ENCODE measurements at regions not wholly inside any gene's neighbourhood (a gene's known extent, or its start where the extent isn't known, plus 50 kb on each side); places are given as distances from the start of the nearest gene placed in this dataset.

GRCh38 chr3:182178488-182179200 lies 466.9 kb downstream of the SOX2 start:
- Histone ChIP-seq H2BK15ac (ENCODE audit: low read depth, poor library complexity, severe bottlenecking) (no peak overlapping the region), H3K14ac (ENCODE audit: low read length in 2 of 2) (no peak overlapping the region), H3K9me3 (ENCODE audit: control insufficient read depth, low read length) (no peaks in the 10 kb centered on the region), H3K36me3 (ENCODE audit: control insufficient read depth in 1 of 2, insufficient read depth in 2 of 2, low read depth in 1 of 2, low read length in 2 of 2) (no peaks in the 10 kb centered on the region), H2BK5ac (ENCODE audit: low read depth, low read length, poor library complexity, severe bottlenecking) (no peak overlapping the region), H3K4ac (ENCODE audit: low read depth in 1 of 2, low read length in 2 of 2) (no peak overlapping the region), H3K27me3 (ENCODE audit: control insufficient read depth in 1 of 2, insufficient read depth in 1 of 2, low read length in 2 of 2) (no peaks in the 10 kb centered on the region), H2AK5ac (ENCODE audit: low read length, severe bottlenecking) (no peak overlapping the region), H4K91ac (ENCODE audit: low read length) (no peak overlapping the region), H2BK12ac (ENCODE audit: low read length in 2 of 2) (no peak overlapping the region), H3K4me3 (ENCODE audit: insufficient read depth in 1 of 2, low read depth in 1 of 2, low read length in 2 of 2) (no peak overlapping the region), H3K18ac (ENCODE audit: low read depth in 1 of 2, low read length in 2 of 2) (no peak overlapping the region), H3K4me1 (ENCODE audit: control insufficient read depth, insufficient read depth, low read depth, low read length) (peaks cover 2% of the 10 kb centered on the region), H2AFZ (ENCODE audit: low read depth, low read length) (no peak overlapping the region), H3K23ac (ENCODE audit: low read length in 2 of 2) (no peak overlapping the region), H3K4me2 (ENCODE audit: low read length, poor library complexity, severe bottlenecking) (no peak overlapping the region), H3K79me1 (replicated peaks; ENCODE audit: low read length, poor library complexity, severe bottlenecking) (no peaks in the 10 kb centered on the region), H3K27ac (ENCODE audit: low read length, poor library complexity, severe bottlenecking) (no peak overlapping the region), H3K9ac (ENCODE audit: low read length) (no peak overlapping the region), H4K8ac (ENCODE audit: low read length) (no peak overlapping the region), H2BK120ac (ENCODE audit: low read depth, low read length) (no peak overlapping the region)
- DNase-seq, result no peak
- 83% methylated on average over 4 of the region's 5 CpGs for WGBS

- Histone ChIP-seq H2BK5ac (ENCODE audit: low read depth, low read length, poor library complexity, severe bottlenecking) (no peak overlapping the region), H2BK12ac (ENCODE audit: low read length in 2 of 2) (no peak overlapping the region), H3K4me2 (ENCODE audit: low read length, poor library complexity, severe bottlenecking) (no peak overlapping the region), H2AFZ (ENCODE audit: low read depth, low read length) (no peak overlapping the region), H4K8ac (ENCODE audit: low read length) (no peak overlapping the region), H2BK15ac (ENCODE audit: low read depth, poor library complexity, severe bottlenecking) (no peak overlapping the region), H3K9me3 (ENCODE audit: control insufficient read depth, low read length) (no peaks in the 10 kb centered on the region), H2BK120ac (ENCODE audit: low read depth, low read length) (no peak overlapping the region), H3K36me3 (ENCODE audit: control insufficient read depth in 1 of 2, insufficient read depth in 2 of 2, low read depth in 1 of 2, low read length in 2 of 2) (no peaks in the 10 kb centered on the region), H3K4me1 (ENCODE audit: control insufficient read depth, insufficient read depth, low read depth, low read length) (peaks cover 2% of the 10 kb centered on the region), H4K91ac (ENCODE audit: low read length) (no peak overlapping the region), H3K18ac (ENCODE audit: low read depth in 1 of 2, low read length in 2 of 2) (no peak overlapping the region), H3K27ac (ENCODE audit: low read length, poor library complexity, severe bottlenecking) (no peak overlapping the region), H3K4me3 (ENCODE audit: insufficient read depth in 1 of 2, low read depth in 1 of 2, low read length in 2 of 2) (no peak overlapping the region), H3K9ac (ENCODE audit: low read length) (no peak overlapping the region), H3K27me3 (ENCODE audit: control insufficient read depth in 1 of 2, insufficient read depth in 1 of 2, low read length in 2 of 2) (no peaks in the 10 kb centered on the region), H3K4ac (ENCODE audit: low read depth in 1 of 2, low read length in 2 of 2) (no peak overlapping the region), H3K79me1 (replicated peaks; ENCODE audit: low read length, poor library complexity, severe bottlenecking) (no peaks in the 10 kb centered on the region), H3K14ac (ENCODE audit: low read length in 2 of 2) (no peak overlapping the region), H2AK5ac (ENCODE audit: low read length, severe bottlenecking) (no peak overlapping the region), H3K23ac (ENCODE audit: low read length in 2 of 2) (no peak overlapping the region)
- no peak for DNase-seq
- WGBS, result 77% methylated on average over 1 of the region's 1 CpG
These were observed 467.9 kb downstream of the SOX2 start for GRCh38 chr3:182179631-182180030.

- Histone ChIP-seq H2BK12ac (ENCODE audit: low read length in 2 of 2) (no peak overlapping the region), H4K8ac (ENCODE audit: low read length) (no peak overlapping the region), H4K91ac (ENCODE audit: low read length) (no peak overlapping the region), H3K4ac (ENCODE audit: low read depth in 1 of 2, low read length in 2 of 2) (no peak overlapping the region), H2AFZ (ENCODE audit: low read depth, low read length) (no peak overlapping the region), H2BK5ac (ENCODE audit: low read depth, low read length, poor library complexity, severe bottlenecking) (no peak overlapping the region), H2AK5ac (ENCODE audit: low read length, severe bottlenecking) (no peak overlapping the region), H3K79me1 (replicated peaks; ENCODE audit: low read length, poor library complexity, severe bottlenecking) (no peaks in the 10 kb centered on the region), H3K27ac (ENCODE audit: low read length, poor library complexity, severe bottlenecking) (no peak overlapping the region), H3K36me3 (ENCODE audit: control insufficient read depth in 1 of 2, insufficient read depth in 2 of 2, low read depth in 1 of 2, low read length in 2 of 2) (no peaks in the 10 kb centered on the region), H3K27me3 (ENCODE audit: control insufficient read depth in 1 of 2, insufficient read depth in 1 of 2, low read length in 2 of 2) (no peaks in the 10 kb centered on the region), H3K4me3 (ENCODE audit: insufficient read depth in 1 of 2, low read depth in 1 of 2, low read length in 2 of 2) (no peak overlapping the region), H3K9ac (ENCODE audit: low read length) (no peak overlapping the region), H3K18ac (ENCODE audit: low read depth in 1 of 2, low read length in 2 of 2) (no peak overlapping the region), H3K23ac (ENCODE audit: low read length in 2 of 2) (no peak overlapping the region), H3K14ac (ENCODE audit: low read length in 2 of 2) (no peak overlapping the region), H3K4me2 (ENCODE audit: low read length, poor library complexity, severe bottlenecking) (no peak overlapping the region), H3K9me3 (ENCODE audit: control insufficient read depth, low read length) (no peaks in the 10 kb centered on the region), H2BK120ac (ENCODE audit: low read depth, low read length) (no peak overlapping the region), H2BK15ac (ENCODE audit: low read depth, poor library complexity, severe bottlenecking) (no peak overlapping the region), H3K4me1 (ENCODE audit: control insufficient read depth, insufficient read depth, low read depth, low read length) (peaks cover 2% of the 10 kb centered on the region)
- no peak for DNase-seq
- 43% methylated on average over 8 of the region's 9 CpGs for WGBS
These were observed 469.1 kb downstream of the SOX2 start for GRCh38 chr3:182180654-182181385.

GRCh38 chr3:182182531-182182968 lies 470.8 kb downstream of the SOX2 start:
- H3K4me1 ChIP-seq (ENCODE audit: control insufficient read depth, insufficient read depth, low read depth, low read length), result peaks cover 2% of the 10 kb centered on the region
- H2BK5ac ChIP-seq (ENCODE audit: low read depth, low read length, poor library complexity, severe bottlenecking), result no peak overlapping the region
- no peaks in the 10 kb centered on the region for H3K9me3 ChIP-seq (ENCODE audit: control insufficient read depth, low read length)
- H2BK12ac ChIP-seq (ENCODE audit: low read length in 2 of 2), result no peak overlapping the region
- no peak overlapping the region for H4K91ac ChIP-seq (ENCODE audit: low read length)
- H3K27ac ChIP-seq (ENCODE audit: low read length, poor library complexity, severe bottlenecking), result no peak overlapping the region
- no peak overlapping the region for H3K4ac ChIP-seq (ENCODE audit: low read depth in 1 of 2, low read length in 2 of 2)
- H3K9ac ChIP-seq (ENCODE audit: low read length), result no peak overlapping the region
- H3K23ac ChIP-seq (ENCODE audit: low read length in 2 of 2), result no peak overlapping the region
- no peak overlapping the region for H3K4me3 ChIP-seq (ENCODE audit: insufficient read depth in 1 of 2, low read depth in 1 of 2, low read length in 2 of 2)
- no peaks in the 10 kb centered on the region for H3K79me1 ChIP-seq (replicated peaks; ENCODE audit: low read length, poor library complexity, severe bottlenecking)
- H3K36me3 ChIP-seq (ENCODE audit: control insufficient read depth in 1 of 2, insufficient read depth in 2 of 2, low read depth in 1 of 2, low read length in 2 of 2), result no peaks in the 10 kb centered on the region
- 92% methylated on average over 3 of the region's 5 CpGs for WGBS
- no peak overlapping the region for H3K18ac ChIP-seq (ENCODE audit: low read depth in 1 of 2, low read length in 2 of 2)
- H3K14ac ChIP-seq (ENCODE audit: low read length in 2 of 2), result no peak overlapping the region
- H3K27me3 ChIP-seq (ENCODE audit: control insufficient read depth in 1 of 2, insufficient read depth in 1 of 2, low read length in 2 of 2), result no peaks in the 10 kb centered on the region
- no peak for DNase-seq
- H3K4me2 ChIP-seq (ENCODE audit: low read length, poor library complexity, severe bottlenecking), result no peak overlapping the region
- H2AK5ac ChIP-seq (ENCODE audit: low read length, severe bottlenecking), result no peak overlapping the region
- H4K8ac ChIP-seq (ENCODE audit: low read length), result no peak overlapping the region
- no peak overlapping the region for H2AFZ ChIP-seq (ENCODE audit: low read depth, low read length)
- H2BK120ac ChIP-seq (ENCODE audit: low read depth, low read length), result no peak overlapping the region
- no peak overlapping the region for H2BK15ac ChIP-seq (ENCODE audit: low read depth, poor library complexity, severe bottlenecking)
